ENCODE measurements at regions not wholly inside any gene's neighbourhood (a gene's known extent, or its start where the extent isn't known, plus 50 kb on each side); places are given as distances from the start of the nearest gene placed in this dataset.
"Not testable (repeated sequence)": the region's sequence is repeated elsewhere in the genome, so short reads cannot be mapped to it uniquely, and the experiment has no call there.

- DNase-seq (ENCODE audit: low read depth in 2 of 2): no peak
Measured at GRCh38 chr6:23704479-23705052, 421.4 kb upstream of the NRSN1 start.

- DNase-seq (ENCODE audit: low read depth in 2 of 2): no peak
Measured at GRCh38 chr6:23705697-23706096, 420.3 kb upstream of the NRSN1 start.

- DNase-seq (ENCODE audit: low read depth in 2 of 2): no peak
Measured at GRCh38 chr6:23712756-23713155, 413.3 kb upstream of the NRSN1 start.

GRCh38 chr6:23713211-23713610, 412.8 kb upstream of the NRSN1 start:
- DNase-seq (ENCODE audit: low read depth in 2 of 2): no peak

GRCh38 chr6:23728707-23729106, 397.3 kb upstream of the NRSN1 start:
- DNase-seq (ENCODE audit: low read depth in 2 of 2): no peak

GRCh38 chr6:23731609-23732008, 394.4 kb upstream of the NRSN1 start:
- DNase-seq (ENCODE audit: low read depth in 2 of 2): no peak

- DNase-seq (ENCODE audit: low read depth in 2 of 2): no peak
Measured at GRCh38 chr6:23732521-23732920, 393.5 kb upstream of the NRSN1 start.

- no peak for DNase-seq (ENCODE audit: low read depth in 2 of 2)
Measured at GRCh38 chr6:23735151-23735550, 390.9 kb upstream of the NRSN1 start.

GRCh38 chr6:23736577-23736976, 389.4 kb upstream of the NRSN1 start:
- DNase-seq (ENCODE audit: low read depth in 2 of 2): no peak

- no peak for DNase-seq (ENCODE audit: low read depth in 2 of 2)
Measured at GRCh38 chr6:23747239-23747638, 378.8 kb upstream of the NRSN1 start.

GRCh38 chr6:23752414-23752813, 373.6 kb upstream of the NRSN1 start:
- DNase-seq (ENCODE audit: low read depth in 2 of 2): no peak

- DNase-seq (ENCODE audit: low read depth in 2 of 2): no peak
Measured at GRCh38 chr6:23754197-23754596, 371.8 kb upstream of the NRSN1 start.

- no peak for DNase-seq (ENCODE audit: low read depth in 2 of 2)
Measured at GRCh38 chr6:23775127-23775526, 350.9 kb upstream of the NRSN1 start.

GRCh38 chr6:23783901-23784300, 342.1 kb upstream of the NRSN1 start:
- no peak for DNase-seq (ENCODE audit: low read depth in 2 of 2)

GRCh38 chr6:23784301-23784919, 341.6 kb upstream of the NRSN1 start:
- DNase-seq (ENCODE audit: low read depth in 2 of 2): no peak

- no peak for DNase-seq (ENCODE audit: low read depth in 2 of 2)
Measured at GRCh38 chr6:23790756-23791155, 335.3 kb upstream of the NRSN1 start.

GRCh38 chr6:23797041-23797440, 329.0 kb upstream of the NRSN1 start:
- no peak for DNase-seq (ENCODE audit: low read depth in 2 of 2)

GRCh38 chr6:23804289-23804688, 321.7 kb upstream of the NRSN1 start:
- DNase-seq (ENCODE audit: low read depth in 2 of 2): not testable (repeated sequence)

- DNase-seq (ENCODE audit: low read depth in 2 of 2): not testable (repeated sequence)
Measured at GRCh38 chr6:23821141-23821540, 304.9 kb upstream of the NRSN1 start.

GRCh38 chr6:23823421-23823820, 302.6 kb upstream of the NRSN1 start:
- DNase-seq (ENCODE audit: low read depth in 2 of 2): no peak

GRCh38 chr6:23826572-23826971, 299.4 kb upstream of the NRSN1 start:
- no peak for DNase-seq (ENCODE audit: low read depth in 2 of 2)

GRCh38 chr6:23828861-23829260, 297.2 kb upstream of the NRSN1 start:
- DNase-seq (ENCODE audit: low read depth in 2 of 2): no peak

GRCh38 chr6:23841116-23841515, 284.9 kb upstream of the NRSN1 start:
- no peak for DNase-seq (ENCODE audit: low read depth in 2 of 2)

- DNase-seq (ENCODE audit: low read depth in 2 of 2): no peak
Measured at GRCh38 chr6:23842760-23843159, 283.3 kb upstream of the NRSN1 start.
